ENCODE measurements at regions not wholly inside any gene's neighbourhood (a gene's known extent, or its start where the extent isn't known, plus 50 kb on each side); places are given as distances from the start of the nearest gene placed in this dataset.

DNA sequence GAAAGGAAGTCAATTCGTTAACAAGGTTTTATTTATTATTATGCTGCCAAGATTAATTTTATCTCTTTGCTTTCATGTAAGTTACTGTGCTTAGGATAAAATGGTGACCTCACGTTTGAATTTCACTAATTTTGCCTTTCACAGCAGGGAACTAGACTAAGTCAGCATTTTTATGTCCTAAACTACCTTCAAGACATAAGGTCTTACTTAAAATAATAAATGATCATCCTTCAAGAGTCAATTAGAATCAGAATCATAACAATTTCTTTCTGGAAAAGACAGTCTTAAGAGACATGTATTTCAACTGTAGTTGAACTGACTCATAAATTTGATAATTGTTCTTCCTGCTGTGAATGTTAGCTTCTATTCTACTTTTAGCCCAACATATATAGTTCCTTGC lies 893.8 kb downstream of the KCNJ2 start:
- Histone ChIP-seq H3K4me1 (ENCODE audit: control insufficient read depth, extremely low read depth, insufficient read depth, low read length) (no peaks in the 10 kb centered on the region), H3K79me2 (ENCODE audit: control insufficient read depth, insufficient read depth, low read length) (no peaks in the 10 kb centered on the region), H3K9me1 (ENCODE audit: control insufficient read depth, extremely low read depth, insufficient read depth, low read length) (no peaks in the 10 kb centered on the region), H3K4me2 (ENCODE audit: control insufficient read depth, extremely low read depth, insufficient read depth, low read depth, low read length) (no peak overlapping the region), H3K9me3 (ENCODE audit: control insufficient read depth, low read depth, low read length) (no peaks in the 10 kb centered on the region), H4K20me1 (ENCODE audit: control insufficient read depth, extremely low read depth, insufficient read depth, low read length) (no peaks in the 10 kb centered on the region), H3K4me3 (ENCODE audit: control insufficient read depth in 2 of 3, extremely low read depth in 1 of 3, insufficient read depth in 2 of 3, low read depth in 1 of 3, low read length in 3 of 3) (no peak overlapping the region), H3K27ac (ENCODE audit: control insufficient read depth, insufficient read depth, low read length) (no peak overlapping the region), H3K36me3 (ENCODE audit: control insufficient read depth in 2 of 2, extremely low read depth in 1 of 2, insufficient read depth in 2 of 2, low read length in 2 of 2) (no peaks in the 10 kb centered on the region), H3K27me3 (ENCODE audit: control insufficient read depth, extremely low read depth, insufficient read depth, low read length) (no peaks in the 10 kb centered on the region), H2AFZ (ENCODE audit: control insufficient read depth, low read length) (no peak overlapping the region), H3K9ac (ENCODE audit: control insufficient read depth, extremely low read depth, insufficient read depth, low read length) (no peak overlapping the region)
- FAIRE-seq (no peak), DNase-seq (ENCODE audit: low read depth, low spot score) (no peak)
- dilution Hi-C loops (cut with MboI; ENCODE audit: extremely low pct_ligation_motif_present, low sequenced_read_pairs) = no loop called here
- TF ChIP-seq, protein P1, sequence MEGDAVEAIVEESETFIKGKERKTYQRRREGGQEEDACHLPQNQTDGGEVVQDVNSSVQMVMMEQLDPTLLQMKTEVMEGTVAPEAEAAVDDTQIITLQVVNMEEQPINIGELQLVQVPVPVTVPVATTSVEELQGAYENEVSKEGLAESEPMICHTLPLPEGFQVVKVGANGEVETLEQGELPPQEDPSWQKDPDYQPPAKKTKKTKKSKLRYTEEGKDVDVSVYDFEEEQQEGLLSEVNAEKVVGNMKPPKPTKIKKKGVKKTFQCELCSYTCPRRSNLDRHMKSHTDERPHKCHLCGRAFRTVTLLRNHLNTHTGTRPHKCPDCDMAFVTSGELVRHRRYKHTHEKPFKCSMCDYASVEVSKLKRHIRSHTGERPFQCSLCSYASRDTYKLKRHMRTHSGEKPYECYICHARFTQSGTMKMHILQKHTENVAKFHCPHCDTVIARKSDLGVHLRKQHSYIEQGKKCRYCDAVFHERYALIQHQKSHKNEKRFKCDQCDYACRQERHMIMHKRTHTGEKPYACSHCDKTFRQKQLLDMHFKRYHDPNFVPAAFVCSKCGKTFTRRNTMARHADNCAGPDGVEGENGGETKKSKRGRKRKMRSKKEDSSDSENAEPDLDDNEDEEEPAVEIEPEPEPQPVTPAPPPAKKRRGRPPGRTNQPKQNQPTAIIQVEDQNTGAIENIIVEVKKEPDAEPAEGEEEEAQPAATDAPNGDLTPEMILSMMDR (optimal IDR thresholded peaks at IDR 0.05 in 1 of 3, IDR thresholded peaks at IDR 0.05 in 1 of 3, conservative IDR thresholded peaks at IDR 0.05 in 1 of 3; ENCODE audit: extremely low read depth in 1 of 3, insufficient read depth in 2 of 3, low read length in 3 of 3) = no peak
- TF ChIP-seq EZH2 (IDR thresholded peaks at IDR 0.05; ENCODE audit: low read length) = no peak

DNA sequence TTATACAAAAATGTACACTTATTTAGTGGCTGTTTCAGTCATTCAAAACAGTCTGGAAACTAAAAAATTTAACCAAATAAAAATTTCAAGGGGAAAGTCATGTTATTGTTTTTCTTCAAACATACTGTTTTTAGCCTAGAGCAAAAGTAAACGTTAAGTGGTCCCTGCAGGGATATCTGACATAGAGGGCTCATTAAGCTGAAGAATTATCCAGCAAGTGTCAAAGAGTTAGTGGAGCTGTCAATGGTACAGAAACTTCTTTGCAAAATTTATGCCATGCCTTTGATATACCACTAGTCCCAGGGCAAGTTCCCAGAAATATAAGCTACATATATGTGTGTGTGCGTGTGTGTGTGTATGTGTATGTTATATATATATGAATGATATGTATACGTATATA lies 894.2 kb downstream of the KCNJ2 start:
- Histone ChIP-seq H3K4me3 (ENCODE audit: control insufficient read depth in 2 of 3, extremely low read depth in 1 of 3, insufficient read depth in 2 of 3, low read depth in 1 of 3, low read length in 3 of 3) (no peak overlapping the region), H3K9ac (ENCODE audit: control insufficient read depth, extremely low read depth, insufficient read depth, low read length) (no peak overlapping the region), H3K79me2 (ENCODE audit: control insufficient read depth, insufficient read depth, low read length) (no peaks in the 10 kb centered on the region), H3K27me3 (ENCODE audit: control insufficient read depth, extremely low read depth, insufficient read depth, low read length) (no peaks in the 10 kb centered on the region), H3K9me3 (ENCODE audit: control insufficient read depth, low read depth, low read length) (no peaks in the 10 kb centered on the region), H4K20me1 (ENCODE audit: control insufficient read depth, extremely low read depth, insufficient read depth, low read length) (no peaks in the 10 kb centered on the region), H3K36me3 (ENCODE audit: control insufficient read depth in 2 of 2, extremely low read depth in 1 of 2, insufficient read depth in 2 of 2, low read length in 2 of 2) (no peaks in the 10 kb centered on the region), H3K4me1 (ENCODE audit: control insufficient read depth, extremely low read depth, insufficient read depth, low read length) (no peaks in the 10 kb centered on the region), H3K9me1 (ENCODE audit: control insufficient read depth, extremely low read depth, insufficient read depth, low read length) (no peaks in the 10 kb centered on the region), H2AFZ (ENCODE audit: control insufficient read depth, low read length) (no peak overlapping the region), H3K27ac (ENCODE audit: control insufficient read depth, insufficient read depth, low read length) (no peak overlapping the region), H3K4me2 (ENCODE audit: control insufficient read depth, extremely low read depth, insufficient read depth, low read depth, low read length) (no peak overlapping the region)
- DNase-seq (ENCODE audit: low read depth, low spot score) (no peak), FAIRE-seq (no peak)
- TF ChIP-seq, protein P1 (optimal IDR thresholded peaks at IDR 0.05 in 1 of 3, IDR thresholded peaks at IDR 0.05 in 1 of 3, conservative IDR thresholded peaks at IDR 0.05 in 1 of 3; ENCODE audit: extremely low read depth in 1 of 3, insufficient read depth in 2 of 3, low read length in 3 of 3) = no peak
- no peak for TF ChIP-seq EZH2 (IDR thresholded peaks at IDR 0.05; ENCODE audit: low read length)
- dilution Hi-C loops (cut with MboI; ENCODE audit: extremely low pct_ligation_motif_present, low sequenced_read_pairs) = no loop called here

Measured in keratinocyte (primary cell).